ENCODE measurements at regions not wholly inside any gene's neighbourhood (a gene's known extent, or its start where the extent isn't known, plus 50 kb on each side); places are given as distances from the start of the nearest gene placed in this dataset.

DNA sequence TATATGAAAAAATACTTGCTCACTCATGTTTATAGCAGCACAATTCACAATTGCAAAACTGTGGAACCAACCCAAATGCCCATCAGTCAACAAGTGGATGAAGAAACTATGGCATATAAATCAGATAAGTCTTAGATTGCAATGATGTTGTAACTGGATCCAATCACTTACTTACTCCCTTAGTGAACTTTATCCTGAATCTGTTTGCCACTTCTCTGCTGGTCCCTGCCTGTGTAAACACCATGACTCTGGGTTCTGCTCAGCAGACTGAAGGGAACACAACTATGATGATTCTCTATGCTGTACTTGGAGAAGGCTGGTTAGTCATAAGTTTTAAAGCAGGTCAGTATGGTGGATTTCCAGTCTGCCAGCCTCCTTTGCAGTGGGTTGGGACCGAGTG, 391.2 kb downstream of the RWDD3 start:
- no peak for TF ChIP-seq EZH2phosphoT487 (IDR thresholded peaks at IDR 0.05; ENCODE audit: borderline replicate concordance)
- TF ChIP-seq, protein P1, sequence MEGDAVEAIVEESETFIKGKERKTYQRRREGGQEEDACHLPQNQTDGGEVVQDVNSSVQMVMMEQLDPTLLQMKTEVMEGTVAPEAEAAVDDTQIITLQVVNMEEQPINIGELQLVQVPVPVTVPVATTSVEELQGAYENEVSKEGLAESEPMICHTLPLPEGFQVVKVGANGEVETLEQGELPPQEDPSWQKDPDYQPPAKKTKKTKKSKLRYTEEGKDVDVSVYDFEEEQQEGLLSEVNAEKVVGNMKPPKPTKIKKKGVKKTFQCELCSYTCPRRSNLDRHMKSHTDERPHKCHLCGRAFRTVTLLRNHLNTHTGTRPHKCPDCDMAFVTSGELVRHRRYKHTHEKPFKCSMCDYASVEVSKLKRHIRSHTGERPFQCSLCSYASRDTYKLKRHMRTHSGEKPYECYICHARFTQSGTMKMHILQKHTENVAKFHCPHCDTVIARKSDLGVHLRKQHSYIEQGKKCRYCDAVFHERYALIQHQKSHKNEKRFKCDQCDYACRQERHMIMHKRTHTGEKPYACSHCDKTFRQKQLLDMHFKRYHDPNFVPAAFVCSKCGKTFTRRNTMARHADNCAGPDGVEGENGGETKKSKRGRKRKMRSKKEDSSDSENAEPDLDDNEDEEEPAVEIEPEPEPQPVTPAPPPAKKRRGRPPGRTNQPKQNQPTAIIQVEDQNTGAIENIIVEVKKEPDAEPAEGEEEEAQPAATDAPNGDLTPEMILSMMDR (conservative IDR thresholded peaks at IDR 0.05; ENCODE audit: low read length): no peak
